Thyroid gland (tissue), 4 donors: ENCODE measurements at regions not wholly inside any gene's neighbourhood (a gene's known extent, or its start where the extent isn't known, plus 50 kb on each side); places are given as distances from the start of the nearest gene placed in this dataset.

ENCODE experiments used
- DNase-seq, 2 donors: peaks; one replicate each; pipeline ENCODE4 v3.0.0-alpha.2; 2019
- H3K27ac ChIP-seq, 3 donors: fragments of 200-600 bp; sonication (generic); 1 replicate in 2 of 3; 2 replicates in 1 of 3; pipeline ENCODE4 v1.5.1; 2016 to 2019; ENCODE audit warnings: mild to moderate bottlenecking in 1 of 3, moderate library complexity in 1 of 3
- H3K27me3 ChIP-seq: fragments of 200-600 bp; sonication (generic); one replicate; pipeline ENCODE4 v1.5.1; 2019
- H3K36me3 ChIP-seq, 2 donors: fragments of 200-600 bp; sonication (generic); one replicate each; pipeline ENCODE4 v1.5.1; 2016 to 2019
- H3K4me1 ChIP-seq, 2 donors: fragments of 200-600 bp; sonication (generic); one replicate each; pipeline ENCODE4 v1.5.1; 2017 to 2019
- H3K4me3 ChIP-seq, 3 donors: fragments of 200-600 bp; sonication (generic); replicated peaks in 1 of 3; 1 replicate in 2 of 3; 2 replicates in 1 of 3; pipeline ENCODE4 v1.5.1; 2016; ENCODE audit warnings: mild to moderate bottlenecking in 1 of 3
- H3K9me3 ChIP-seq: fragments of 200-600 bp; sonication (generic); one replicate; pipeline ENCODE4 v1.5.1; 2017
- POLR2A ChIP-seq, 2 donors: fragments of 450-650 bp; IDR thresholded peaks; one replicate each; pipeline ENCODE4 v1.6.1; 2017; ENCODE audit warnings: antibody characterized with exemption in 2 of 2, mild to moderate bottlenecking in 2 of 2, moderate library complexity in 1 of 2
- WGBS, 2 donors: methylation state at CpG; one replicate each; pipeline ENCODE4 v1.1.5; 2017; 5-methylcytosine and 5-hydroxymethylcytosine counted together
- intact Hi-C: fragments of 100-400 bp; cut with DNase I; formaldehyde crosslinking; loops from one replicate; pipeline ENCODE4 v1.15.1; 2023
- TF ChIP-seq, protein P1 (sequence below), 6 experiments: fragments of 200-600 bp in 3 of 6; fragments of 450-650 bp in 3 of 6; sonication (generic) in 3 of 6; IDR thresholded peaks; one replicate each; pipeline ENCODE4 v1.5.1; 2016 to 2019; ENCODE audit warnings: antibody characterized with exemption in 6 of 6, mild to moderate bottlenecking in 2 of 6, inconsistent platforms in 1 of 6, moderate library complexity in 1 of 6

GRCh38 chr15:94887391-94887790 lies 656.0 kb downstream of the MCTP2 start:
- H3K4me3 ChIP-seq: no peak overlapping the region
- H3K9me3 ChIP-seq: no peaks in the 10 kb centered on the region
- DNase-seq: no peak
- no peaks in the 10 kb centered on the region for H3K4me1 ChIP-seq
- no peaks in the 10 kb centered on the region for H3K27me3 ChIP-seq
- intact Hi-C loops: no loop called here
- H3K36me3 ChIP-seq: no peaks in the 10 kb centered on the region
- TF ChIP-seq, protein P1, sequence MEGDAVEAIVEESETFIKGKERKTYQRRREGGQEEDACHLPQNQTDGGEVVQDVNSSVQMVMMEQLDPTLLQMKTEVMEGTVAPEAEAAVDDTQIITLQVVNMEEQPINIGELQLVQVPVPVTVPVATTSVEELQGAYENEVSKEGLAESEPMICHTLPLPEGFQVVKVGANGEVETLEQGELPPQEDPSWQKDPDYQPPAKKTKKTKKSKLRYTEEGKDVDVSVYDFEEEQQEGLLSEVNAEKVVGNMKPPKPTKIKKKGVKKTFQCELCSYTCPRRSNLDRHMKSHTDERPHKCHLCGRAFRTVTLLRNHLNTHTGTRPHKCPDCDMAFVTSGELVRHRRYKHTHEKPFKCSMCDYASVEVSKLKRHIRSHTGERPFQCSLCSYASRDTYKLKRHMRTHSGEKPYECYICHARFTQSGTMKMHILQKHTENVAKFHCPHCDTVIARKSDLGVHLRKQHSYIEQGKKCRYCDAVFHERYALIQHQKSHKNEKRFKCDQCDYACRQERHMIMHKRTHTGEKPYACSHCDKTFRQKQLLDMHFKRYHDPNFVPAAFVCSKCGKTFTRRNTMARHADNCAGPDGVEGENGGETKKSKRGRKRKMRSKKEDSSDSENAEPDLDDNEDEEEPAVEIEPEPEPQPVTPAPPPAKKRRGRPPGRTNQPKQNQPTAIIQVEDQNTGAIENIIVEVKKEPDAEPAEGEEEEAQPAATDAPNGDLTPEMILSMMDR (IDR thresholded peaks at IDR 0.05): no peak
- no peak for TF ChIP-seq POLR2A (IDR thresholded peaks at IDR 0.05)
- no peak overlapping the region for H3K27ac ChIP-seq

GRCh38 chr15:94889153-94889552 lies 657.8 kb downstream of the MCTP2 start:
- DNase-seq: no peak
- no peaks in the 10 kb centered on the region for H3K36me3 ChIP-seq
- H3K4me3 ChIP-seq: no peak overlapping the region
- no peak for TF ChIP-seq POLR2A (IDR thresholded peaks at IDR 0.05)
- TF ChIP-seq, protein P1 (IDR thresholded peaks at IDR 0.05): no peak
- no peaks in the 10 kb centered on the region for H3K27me3 ChIP-seq
- H3K27ac ChIP-seq: no peak overlapping the region
- WGBS, 2 donors: 93 to 95% methylated on average over 5 of the region's 5 CpGs
- intact Hi-C loops: no loop called here
- H3K4me1 ChIP-seq: no peaks in the 10 kb centered on the region
- no peaks in the 10 kb centered on the region for H3K9me3 ChIP-seq

DNA sequence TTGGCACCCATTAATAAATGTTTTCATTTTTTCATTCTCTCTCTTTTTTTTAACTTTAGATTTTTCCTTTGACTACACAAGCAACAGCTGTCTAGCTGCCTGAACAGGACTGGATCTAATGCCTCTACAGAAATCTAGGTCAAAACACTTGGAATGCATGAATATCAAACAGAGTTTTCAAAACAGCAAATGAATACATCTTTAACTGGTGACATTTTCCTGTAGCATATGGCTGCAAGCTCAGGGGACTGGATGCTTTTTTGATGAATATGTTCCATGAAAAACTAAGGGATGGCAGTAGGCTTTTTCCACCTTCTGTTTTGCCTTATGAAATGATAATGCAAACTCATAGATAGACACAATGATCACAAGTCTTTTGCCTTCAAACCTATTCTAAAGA lies 661.7 kb downstream of the MCTP2 start:
- H3K36me3 ChIP-seq: no peaks in the 10 kb centered on the region
- DNase-seq: no peak
- no peak for TF ChIP-seq POLR2A (IDR thresholded peaks at IDR 0.05)
- TF ChIP-seq, protein P1 (IDR thresholded peaks at IDR 0.05): no peak
- H3K4me1 ChIP-seq: no peaks in the 10 kb centered on the region
- H3K27me3 ChIP-seq: no peaks in the 10 kb centered on the region
- H3K9me3 ChIP-seq: no peaks in the 10 kb centered on the region
- H3K27ac ChIP-seq: no peak overlapping the region
- intact Hi-C loops: no loop called here
- H3K4me3 ChIP-seq: no peak overlapping the region

DNA sequence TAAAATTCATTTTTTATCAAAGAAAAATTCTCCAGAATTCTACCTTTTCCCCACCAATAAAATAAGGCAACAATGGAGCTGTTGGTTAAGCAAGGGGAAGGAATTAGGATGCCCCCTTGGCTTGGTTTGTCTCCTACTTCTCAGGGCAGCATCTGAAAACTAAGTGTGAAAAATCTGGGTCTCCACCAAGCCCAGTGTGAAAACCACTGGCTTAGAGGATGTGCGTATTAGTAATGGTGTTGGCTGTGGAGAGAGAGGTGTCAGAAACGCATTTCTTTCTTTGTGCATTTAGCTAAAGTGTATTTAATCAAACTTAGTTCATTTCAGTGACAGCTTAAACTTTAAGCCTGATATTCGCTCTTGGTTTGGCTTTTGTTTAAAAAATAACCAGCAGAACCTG lies 662.7 kb downstream of the MCTP2 start:
- Histone ChIP-seq H3K36me3 (no peaks in the 10 kb centered on the region), H3K27me3 (no peaks in the 10 kb centered on the region), H3K27ac (no peak overlapping the region), H3K9me3 (no peaks in the 10 kb centered on the region), H3K4me3 (no peak overlapping the region), H3K4me1 (no peaks in the 10 kb centered on the region)
- TF ChIP-seq POLR2A (IDR thresholded peaks at IDR 0.05): no peak
- TF ChIP-seq, protein P1 (IDR thresholded peaks at IDR 0.05): no peak
- no peak for DNase-seq
- intact Hi-C loops: no loop called here
- WGBS, 2 donors: 86 to 90% methylated on average over 3 of the region's 3 CpGs

DNA sequence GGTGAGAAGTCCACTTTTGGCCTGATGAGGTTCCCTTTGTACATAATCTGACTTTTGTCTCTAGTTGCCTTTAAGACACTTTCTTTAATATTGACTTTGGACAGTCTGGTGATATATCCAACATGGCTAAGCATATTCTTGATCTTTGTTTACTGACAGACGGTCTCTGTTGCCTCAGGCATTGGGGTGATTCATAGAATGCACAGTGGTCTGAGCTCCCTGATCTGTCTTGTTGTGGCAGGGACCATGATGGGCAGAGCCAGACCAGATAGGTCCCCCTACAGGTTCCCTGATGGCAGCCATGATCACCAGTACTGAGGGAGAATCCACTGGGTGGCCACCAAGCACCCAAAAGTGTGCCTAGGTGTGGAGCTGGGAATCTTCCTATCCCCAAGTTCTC lies 678.1 kb downstream of the MCTP2 start:
- intact Hi-C loops: no loop called here
- no peak for TF ChIP-seq POLR2A (IDR thresholded peaks at IDR 0.05)
- TF ChIP-seq, protein P1 (IDR thresholded peaks at IDR 0.05): no peak
- no peaks in the 10 kb centered on the region for H3K27me3 ChIP-seq
- H3K4me3 ChIP-seq: no peak overlapping the region
- no peaks in the 10 kb centered on the region for H3K4me1 ChIP-seq
- H3K36me3 ChIP-seq: no peaks in the 10 kb centered on the region
- 31 to 76% methylated on average over 1 of the region's 1 CpG for WGBS, 2 donors
- H3K9me3 ChIP-seq: no peaks in the 10 kb centered on the region
- no peak overlapping the region for H3K27ac ChIP-seq
- DNase-seq: no peak
